Gastroesophageal sphincter (tissue), 3 donors: ENCODE measurements at regions not wholly inside any gene's neighbourhood (a gene's known extent, or its start where the extent isn't known, plus 50 kb on each side); places are given as distances from the start of the nearest gene placed in this dataset.

Experiments used
- CTCF ChIP-seq, 4 experiments: fragments of 200-600 bp in 2 of 4; fragments of 450-650 bp in 2 of 4; sonication (generic) in 1 of 4; IDR thresholded peaks; one replicate each; pipeline ENCODE4 v1.5.1; 2017 to 2019; ENCODE audit warnings: antibody characterized with exemption in 4 of 4, mild to moderate bottlenecking in 2 of 4, moderate library complexity in 2 of 4
- EP300 ChIP-seq: sonication (generic); formaldehyde crosslinking; IDR thresholded peaks from one replicate; pipeline ENCODE4 v1.6.1; 2017; ENCODE audit warnings: antibody characterized with exemption, mild to moderate bottlenecking
- POLR2A ChIP-seq, 2 donors: fragments of 450-650 bp; IDR thresholded peaks; one replicate each; pipeline ENCODE4 v1.6.1; 2017; ENCODE audit warnings: antibody characterized with exemption in 2 of 2, mild to moderate bottlenecking in 2 of 2, moderate library complexity in 1 of 2
- POLR2AphosphoS5 ChIP-seq: sonication (generic); formaldehyde crosslinking; IDR thresholded peaks from one replicate; pipeline ENCODE4 v1.6.1; 2017; ENCODE audit warnings: antibody characterized with exemption

DNA sequence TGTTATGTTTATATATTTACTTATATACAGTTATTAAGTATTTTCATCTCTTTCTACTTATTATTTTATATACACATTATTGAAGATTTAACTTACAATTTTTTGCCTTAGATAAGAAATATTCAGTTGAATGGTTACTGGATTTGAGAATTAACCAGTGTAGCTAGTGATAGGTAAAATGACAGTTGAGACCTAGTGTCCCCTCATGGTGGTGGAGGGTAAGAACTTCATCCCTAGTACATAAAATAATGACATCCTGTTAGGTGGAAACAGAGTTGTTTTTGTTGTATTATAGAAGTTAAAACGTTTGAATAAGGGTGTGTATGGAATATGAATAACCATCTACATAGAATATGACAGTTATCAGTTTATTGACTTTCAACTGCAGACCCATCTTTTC lies 1152.4 kb upstream of the ALCAM start:
- no peak for TF ChIP-seq POLR2A (IDR thresholded peaks at IDR 0.05)
- no peak for TF ChIP-seq CTCF (IDR thresholded peaks at IDR 0.05)
- no peak for TF ChIP-seq EP300
- no peak for TF ChIP-seq POLR2AphosphoS5
